Activated CD4-positive, alpha-beta T cell treated with anti-CD3 and anti-CD28 coated beads, Interleukin-2, Interleukin-4, amounts not matched to agents 100 ng/mL and 50 ng/mL, durations not matched to agents 16 hours and 8 hours (primary cell): ENCODE measurements at regions not wholly inside any gene's neighbourhood (a gene's known extent, or its start where the extent isn't known, plus 50 kb on each side); places are given as distances from the start of the nearest gene placed in this dataset.
"Not testable (repeated sequence)": the region's sequence is repeated elsewhere in the genome, so short reads cannot be mapped to it uniquely, and the experiment has no call there.

Source experiments
- DNase-seq: peaks from one replicate; pipeline ENCODE4 v3.0.0-alpha.2; 2020; ENCODE audit warnings: low spot score

- no peak for DNase-seq
These were observed 188.3 kb upstream of the ANKRD55 start for GRCh38 chr5:56421246-56422075.

GRCh38 chr5:56420323-56420722, 187.2 kb upstream of the ANKRD55 start:
- DNase-seq: no peak

GRCh38 chr5:56419667-56420066, 186.5 kb upstream of the ANKRD55 start:
- no peak for DNase-seq

- no peak for DNase-seq
These were observed 182.2 kb upstream of the ANKRD55 start for GRCh38 chr5:56415356-56415765.

GRCh38 chr5:56414066-56414465, 180.9 kb upstream of the ANKRD55 start:
- DNase-seq: no peak

GRCh38 chr5:56413546-56413945, 180.4 kb upstream of the ANKRD55 start:
- no peak for DNase-seq

GRCh38 chr5:56412601-56413379, 179.7 kb upstream of the ANKRD55 start:
- peak; percentile 5 for DNase-seq

- DNase-seq: no peak
These were observed 177.6 kb upstream of the ANKRD55 start for GRCh38 chr5:56410696-56411095.

- DNase-seq: no peak
These were observed 176.4 kb upstream of the ANKRD55 start for GRCh38 chr5:56409331-56410190.

GRCh38 chr5:56406838-56407237, 173.7 kb upstream of the ANKRD55 start:
- no peak for DNase-seq

- no peak for DNase-seq
These were observed 173.1 kb upstream of the ANKRD55 start for GRCh38 chr5:56406221-56406620.

- no peak for DNase-seq
These were observed 172.2 kb upstream of the ANKRD55 start for GRCh38 chr5:56405116-56405908.

- no peak for DNase-seq
These were observed 169.4 kb upstream of the ANKRD55 start for GRCh38 chr5:56402266-56403220.

- not testable (repeated sequence) for DNase-seq
These were observed 164.7 kb upstream of the ANKRD55 start for GRCh38 chr5:56397796-56398195.

- no peak for DNase-seq
These were observed 163.5 kb upstream of the ANKRD55 start for GRCh38 chr5:56396634-56397033.

GRCh38 chr5:56389261-56389660, 156.1 kb upstream of the ANKRD55 start:
- DNase-seq: no peak

- DNase-seq: no peak
These were observed 155.3 kb upstream of the ANKRD55 start for GRCh38 chr5:56388229-56388985.

GRCh38 chr5:56386046-56386445, 152.9 kb upstream of the ANKRD55 start:
- no peak for DNase-seq

GRCh38 chr5:56384186-56384585, 151.1 kb upstream of the ANKRD55 start:
- no peak for DNase-seq

- DNase-seq: no peak
These were observed 150.6 kb upstream of the ANKRD55 start for GRCh38 chr5:56383761-56384160.
